GM12865 (cell line): ENCODE measurements at regions not wholly inside any gene's neighbourhood (a gene's known extent, or its start where the extent isn't known, plus 50 kb on each side); places are given as distances from the start of the nearest gene placed in this dataset.

ENCODE experiments used
- DNase-seq: peaks from one replicate; pipeline ENCODE4 v3.0.0; 2010; ENCODE audit warnings: low read depth
- H3K4me3 ChIP-seq: 2 replicates; pipeline ENCODE4 v1.5.1; 2011; ENCODE audit warnings: mild to moderate bottlenecking, low read depth, low read length, control low read depth
- TF ChIP-seq, protein P1 (sequence below): IDR thresholded peaks from 2 replicates; pipeline ENCODE4 v1.5.1; 2011; ENCODE audit warnings: low read length, control low read depth, low read depth, inconsistent platforms; ENCODE audit not compliant: insufficient read depth; ENCODE audit errors: missing control alignments

DNA sequence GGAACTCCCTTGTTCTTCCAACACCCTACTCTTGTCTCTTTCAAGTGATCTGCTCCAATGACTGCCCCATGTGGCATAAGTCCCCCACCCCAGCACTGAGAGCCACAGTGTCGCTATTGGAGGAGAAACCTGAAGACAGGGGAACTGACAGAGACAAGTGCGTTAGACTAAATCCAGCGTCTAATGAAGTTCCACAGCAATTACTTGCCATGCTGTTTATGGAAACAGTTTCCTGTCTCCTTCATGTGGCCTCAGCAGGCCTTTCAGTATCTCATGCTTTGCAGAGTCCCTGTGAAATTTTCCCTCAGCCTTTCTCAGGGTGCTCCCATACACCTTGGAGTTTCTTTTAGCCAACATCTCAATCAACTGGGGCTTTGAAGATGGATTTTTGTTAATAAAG, 277.4 kb downstream of the ETS1 start:
- TF ChIP-seq, protein P1, sequence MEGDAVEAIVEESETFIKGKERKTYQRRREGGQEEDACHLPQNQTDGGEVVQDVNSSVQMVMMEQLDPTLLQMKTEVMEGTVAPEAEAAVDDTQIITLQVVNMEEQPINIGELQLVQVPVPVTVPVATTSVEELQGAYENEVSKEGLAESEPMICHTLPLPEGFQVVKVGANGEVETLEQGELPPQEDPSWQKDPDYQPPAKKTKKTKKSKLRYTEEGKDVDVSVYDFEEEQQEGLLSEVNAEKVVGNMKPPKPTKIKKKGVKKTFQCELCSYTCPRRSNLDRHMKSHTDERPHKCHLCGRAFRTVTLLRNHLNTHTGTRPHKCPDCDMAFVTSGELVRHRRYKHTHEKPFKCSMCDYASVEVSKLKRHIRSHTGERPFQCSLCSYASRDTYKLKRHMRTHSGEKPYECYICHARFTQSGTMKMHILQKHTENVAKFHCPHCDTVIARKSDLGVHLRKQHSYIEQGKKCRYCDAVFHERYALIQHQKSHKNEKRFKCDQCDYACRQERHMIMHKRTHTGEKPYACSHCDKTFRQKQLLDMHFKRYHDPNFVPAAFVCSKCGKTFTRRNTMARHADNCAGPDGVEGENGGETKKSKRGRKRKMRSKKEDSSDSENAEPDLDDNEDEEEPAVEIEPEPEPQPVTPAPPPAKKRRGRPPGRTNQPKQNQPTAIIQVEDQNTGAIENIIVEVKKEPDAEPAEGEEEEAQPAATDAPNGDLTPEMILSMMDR, result no peak
- H3K4me3 ChIP-seq, result no peak overlapping the region
- DNase-seq, result no peak

DNA sequence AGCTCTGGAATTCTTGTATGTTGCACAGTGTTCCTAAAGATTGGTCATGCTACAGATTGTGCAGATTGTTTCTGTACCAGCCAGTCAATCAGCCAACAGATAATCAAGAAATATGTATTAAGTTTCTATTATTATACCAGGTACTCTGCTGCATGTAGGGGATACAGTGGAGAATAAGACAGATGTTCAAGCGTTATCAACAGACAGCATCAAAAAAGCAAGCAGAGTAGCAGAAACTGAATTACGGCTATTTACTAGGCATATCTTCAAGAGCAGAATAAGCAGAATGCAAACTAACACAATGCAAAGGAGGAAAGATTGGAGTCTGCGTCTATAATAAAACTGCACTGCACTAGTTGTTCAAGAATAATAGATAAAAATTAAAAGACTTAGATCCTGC, 278.6 kb downstream of the ETS1 start:
- no peak for DNase-seq
- H3K4me3 ChIP-seq, result no peak overlapping the region
- TF ChIP-seq, protein P1, result no peak

DNA sequence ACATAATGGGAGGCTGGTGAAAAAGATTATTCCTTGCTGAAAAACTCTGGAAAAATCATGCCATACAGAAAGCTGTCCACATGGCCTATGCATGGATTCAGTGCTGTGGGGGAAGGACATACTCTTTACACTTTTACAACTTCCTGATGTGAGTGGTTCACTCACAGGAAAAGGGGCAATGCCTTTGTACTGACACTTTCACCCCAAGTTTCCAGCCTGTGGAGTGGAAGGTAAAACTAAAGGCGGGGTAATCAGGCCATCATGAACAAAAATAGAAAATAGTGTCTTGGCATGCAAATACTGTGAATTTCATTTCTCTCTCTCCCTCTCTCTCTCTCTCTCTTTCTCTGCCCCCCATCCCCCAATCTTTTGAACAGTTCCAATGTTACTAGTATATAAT, 281.8 kb downstream of the ETS1 start:
- TF ChIP-seq, protein P1, result no peak
- no peak overlapping the region for H3K4me3 ChIP-seq

DNA sequence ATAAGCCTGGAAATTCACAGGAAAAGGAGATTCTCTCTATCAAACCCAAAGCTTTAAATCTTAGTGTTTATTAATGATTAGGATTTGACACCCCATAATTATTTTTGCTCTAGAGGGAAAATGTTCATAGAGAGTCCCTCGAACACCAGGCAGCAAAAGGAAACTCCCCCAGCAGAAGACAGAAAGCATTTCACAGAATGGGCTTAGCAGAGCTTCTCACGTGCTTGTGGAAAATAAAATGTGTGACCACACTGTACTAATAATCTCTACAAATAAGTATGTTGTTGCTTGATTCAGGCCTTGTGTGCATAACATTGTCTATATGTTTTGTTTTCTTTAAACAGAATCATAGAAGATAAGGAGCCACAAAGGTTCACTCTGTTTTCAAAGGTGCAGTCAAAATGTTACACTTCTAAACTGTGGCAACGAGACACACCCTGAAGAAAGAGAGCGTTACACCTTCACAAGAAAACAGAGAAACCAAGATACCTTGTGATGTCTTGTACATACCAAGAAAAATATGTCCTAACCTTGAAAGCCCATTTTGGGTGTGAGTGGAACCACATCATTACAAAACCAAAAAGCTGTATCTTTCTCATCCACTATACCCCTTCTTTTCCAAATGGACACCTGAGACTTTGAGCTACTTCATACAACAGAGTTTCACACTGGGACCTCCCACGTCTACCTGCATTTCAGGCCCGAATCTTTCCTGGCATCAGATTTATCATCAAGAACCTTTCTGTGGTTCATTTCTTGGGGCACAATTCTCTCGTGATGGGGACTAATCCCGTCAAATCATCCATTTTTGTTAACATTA, 282.5 kb downstream of the ETS1 start:
- no peak overlapping the region for H3K4me3 ChIP-seq
- TF ChIP-seq, protein P1, result no peak
- no peak for DNase-seq

More for the DNA sequence above, 281.8 kb downstream of the ETS1 start:
- DNase-seq, result peak; percentile 24

DNA sequence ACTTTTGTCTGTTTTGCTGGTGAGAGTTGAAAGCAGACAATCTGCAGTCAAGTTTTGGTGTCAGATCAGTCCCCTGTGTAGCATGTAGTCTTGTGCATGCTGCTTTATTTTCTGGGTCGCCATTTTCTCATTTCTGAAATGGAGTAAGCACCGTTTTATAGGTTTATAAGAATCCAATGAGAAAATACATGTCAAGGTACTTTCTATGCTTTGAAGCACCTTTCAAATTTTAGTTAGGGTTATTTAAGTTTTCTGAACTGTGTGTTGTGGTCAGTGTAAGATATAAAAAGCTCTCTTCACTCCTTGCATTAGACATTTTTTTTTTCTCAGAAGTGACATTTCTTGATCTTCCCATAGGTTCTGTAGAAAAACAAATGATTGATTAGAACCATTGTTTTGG, 283.2 kb downstream of the ETS1 start:
- no peak for DNase-seq
- TF ChIP-seq, protein P1, result no peak
- H3K4me3 ChIP-seq, result no peak overlapping the region

DNA sequence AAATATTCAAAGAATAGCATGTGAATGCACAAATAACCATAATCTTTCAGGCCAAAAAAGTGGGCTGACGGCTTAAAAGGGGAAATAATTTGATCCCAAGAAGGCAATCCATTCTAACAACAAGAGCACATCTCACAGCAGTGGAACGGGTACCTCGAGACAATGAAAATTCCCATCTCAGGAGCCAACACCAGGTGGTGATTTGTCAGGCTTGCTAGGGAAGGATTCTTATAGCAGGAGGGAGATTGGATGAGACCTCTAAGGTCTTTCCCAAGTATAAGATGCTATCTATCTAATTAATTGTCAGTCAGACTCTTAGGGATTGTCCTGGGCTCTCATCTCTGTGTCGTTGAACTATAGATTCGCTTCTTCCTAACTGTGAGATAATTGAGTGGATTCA, 284.0 kb downstream of the ETS1 start:
- TF ChIP-seq, protein P1, result no peak

DNA sequence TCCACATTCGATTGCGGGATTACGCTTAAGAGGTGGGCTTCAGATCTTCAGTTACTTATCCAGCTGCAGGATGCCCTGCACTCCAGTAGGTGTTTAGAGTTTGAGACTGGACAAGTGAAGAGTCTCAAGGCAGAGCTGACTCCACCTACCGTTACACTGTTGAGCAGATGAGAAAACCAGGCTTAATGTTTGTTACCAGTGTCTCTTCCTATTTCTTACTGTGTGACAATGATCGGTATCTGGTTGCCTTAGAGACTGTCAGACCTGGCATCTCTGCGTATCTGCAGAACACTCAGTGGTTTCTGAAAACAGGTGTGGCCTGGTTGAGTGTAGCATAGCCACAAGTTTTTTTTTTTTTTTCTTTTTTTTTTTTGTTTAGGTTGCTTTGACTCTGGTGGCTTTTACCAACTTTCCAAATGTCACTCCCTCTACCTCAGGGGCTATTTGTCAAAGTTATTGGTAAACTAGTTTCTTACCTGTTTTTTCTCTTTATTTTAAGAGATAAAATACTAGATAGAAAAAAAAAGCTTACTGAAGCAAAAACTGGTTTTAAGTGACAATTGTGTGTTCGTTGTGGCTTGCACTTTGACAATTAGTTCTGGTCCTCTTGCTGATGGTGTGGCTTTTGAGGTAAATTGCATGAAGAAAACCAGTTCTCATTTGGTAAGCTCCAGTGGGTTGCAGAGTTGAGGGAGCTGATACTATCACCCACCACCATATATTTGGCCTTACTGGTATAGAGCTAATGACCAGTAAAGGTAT, 284.8 kb downstream of the ETS1 start:
- H3K4me3 ChIP-seq, result no peak overlapping the region
- TF ChIP-seq, protein P1, result no peak
- DNase-seq, result peak; percentile 88

More for the DNA sequence above, 284.0 kb downstream of the ETS1 start:
- no peak for DNase-seq
- no peak overlapping the region for H3K4me3 ChIP-seq
